K562 (cell line): ENCODE measurements at regions not wholly inside any gene's neighbourhood (a gene's known extent, or its start where the extent isn't known, plus 50 kb on each side); places are given as distances from the start of the nearest gene placed in this dataset.

Experiments
- CEBPZ ChIP-seq: fragments of 150-350 bp; IDR thresholded peaks from 2 replicates; pipeline ENCODE4 v1.6.1; 2014; ENCODE audit warnings: low read depth, mild to moderate bottlenecking, low read length, borderline replicate concordance
- CHD2 ChIP-seq: IDR thresholded peaks from 2 replicates; pipeline ENCODE4 v1.6.1; 2011; ENCODE audit warnings: low read depth, low read length
- COPS2 ChIP-seq: fragments of 450-650 bp; conservative IDR thresholded peaks from 2 replicates; pipeline ENCODE4 v1.6.1; 2016; ENCODE audit warnings: mild to moderate bottlenecking, moderate library complexity
- GABPA ChIP-seq: fragments of 200-800 bp; sonication (Bioruptor generic); conservative IDR thresholded peaks from 2 replicates; pipeline ENCODE4 v1.6.1; 2016; ENCODE audit warnings: low read depth, missing genetic modification characterization, missing compliant biosample characterization
- SLC30A9 ChIP-seq: fragments of 250-450 bp; sonication (Bioruptor Pico); IDR thresholded peaks from 2 replicates; pipeline ENCODE4 v1.8.0; 2022; ENCODE audit warnings: mild to moderate bottlenecking, moderate library complexity
- SMAD4 ChIP-seq: fragments of 250-450 bp; sonication (Bioruptor Pico); conservative IDR thresholded peaks from 2 replicates; pipeline ENCODE4 v1.8.0; 2021; ENCODE audit warnings: inconsistent platforms, mild to moderate bottlenecking, moderate library complexity
- ZNF175 ChIP-seq: fragments of 200-800 bp; sonication (Bioruptor generic); IDR thresholded peaks from 2 replicates; pipeline ENCODE4 v1.6.1; 2016; ENCODE audit warnings: low read depth, mild to moderate bottlenecking, missing genetic modification characterization, missing compliant biosample characterization
- ZNF408 ChIP-seq: fragments of 250-450 bp; sonication (Bioruptor Pico); IDR thresholded peaks from 2 replicates; pipeline ENCODE4 v1.4.0; 2020; ENCODE audit warnings: low read depth, mild to moderate bottlenecking, moderate library complexity

DNA sequence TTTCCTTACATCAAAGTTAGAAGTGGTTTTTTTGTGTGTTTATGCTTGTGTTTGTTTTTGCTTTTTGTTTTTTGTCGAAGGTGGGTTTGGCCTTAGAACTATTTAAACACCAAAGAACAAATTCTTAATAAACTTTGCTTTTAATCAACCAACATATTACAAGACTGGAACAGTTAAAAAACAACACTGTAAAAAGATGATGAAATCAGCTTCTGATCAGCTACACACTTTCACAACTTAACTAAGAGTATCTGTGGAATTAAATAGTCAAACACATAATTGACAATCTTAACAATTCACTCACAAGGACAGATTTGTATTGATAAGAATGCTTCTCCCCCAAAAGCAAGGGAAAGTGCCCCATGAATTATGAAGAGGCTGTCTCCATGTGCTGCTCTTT, 58.8 kb downstream of the MRPL32 start (continued):
- TF ChIP-seq CEBPZ (no peak), CHD2 (no peak), ZNF408 (CRISPR knock-in tag) (no peak), SLC30A9 (CRISPR knock-in tag) (no peak), COPS2 (no peak), ZNF175 (CRISPR knock-in tag) (no peak), SMAD4 (CRISPR knock-in tag) (no peak), GABPA (tag) (no peak)
